H1 (cell line): ENCODE measurements at regions not wholly inside any gene's neighbourhood (a gene's known extent, or its start where the extent isn't known, plus 50 kb on each side); places are given as distances from the start of the nearest gene placed in this dataset.

Experiments used
- CTCF ChIA-PET: fragments of 300-600 bp; sonication (Branson Sonifier 250); formaldehyde crosslinking; loops from one replicate; lab custom pipeline; 2021; ENCODE audit not compliant: partially characterized antibody; lab: Charles Lee
- POLR2A ChIA-PET: fragments of 300-600 bp; sonication (Branson Sonifier 250); formaldehyde crosslinking; loops from one replicate; lab custom pipeline; 2021; ENCODE audit warnings: inconsistent platforms; ENCODE audit not compliant: partially characterized antibody; lab: Charles Lee
- DNase-seq, 2 experiments: peaks; one replicate each; pipeline versions ENCODE4 v3.0.0 to v3.0.0-alpha.2; 2010 to 2022; ENCODE audit warnings: low spot score in 2 of 2, low read depth in 1 of 2, mixed read lengths in 1 of 2
- FAIRE-seq: peaks from 2 replicates; lab custom pipeline; 2011; peaks lifted over from hg19 to GRCh38; lab: Jason Lieb, UNC
- H2AFZ ChIP-seq: 2 replicates; pipeline ENCODE4 v1.8.1; 2012; ENCODE audit warnings: low read length, inconsistent platforms
- H2AK5ac ChIP-seq: 2 replicates; pipeline ENCODE4 v1.6.1; 2013; ENCODE audit warnings: low read depth, low read length
- H2BK120ac ChIP-seq: replicated peaks from 2 replicates; pipeline ENCODE3; 2013; ENCODE audit warnings: low read depth, low read length, inconsistent platforms
- H2BK12ac ChIP-seq: 2 replicates; pipeline ENCODE4 v1.6.1; 2013; ENCODE audit warnings: low read depth, low read length
- H2BK15ac ChIP-seq: 2 replicates; pipeline ENCODE4 v1.6.1; 2013; ENCODE audit warnings: low read length
- H2BK20ac ChIP-seq: 2 replicates; pipeline ENCODE4 v1.6.1; 2013; ENCODE audit warnings: low read length
- H2BK5ac ChIP-seq: 2 replicates; pipeline ENCODE4 v1.6.1; 2013; ENCODE audit warnings: low read depth, low read length
- H3K14ac ChIP-seq: 2 replicates; pipeline ENCODE4 v1.6.1; 2013; ENCODE audit warnings: inconsistent platforms; ENCODE audit not compliant: insufficient read length
- H3K18ac ChIP-seq: 2 replicates; pipeline ENCODE4 v1.6.1; 2013; ENCODE audit warnings: low read length; ENCODE audit errors: extremely low read depth
- H3K23ac ChIP-seq: 2 replicates; pipeline ENCODE4 v1.6.1; 2013; ENCODE audit warnings: inconsistent platforms; ENCODE audit not compliant: insufficient read length
- H3K23me2 ChIP-seq: 2 replicates; pipeline ENCODE4 v1.6.1; 2013; ENCODE audit warnings: low read depth, low read length
- H3K27ac ChIP-seq: 2 replicates; pipeline ENCODE4 v1.6.1; 2011; ENCODE audit warnings: low read depth, low read length, inconsistent platforms
- H3K27me3 ChIP-seq, 4 experiments: replicated peaks in 1 of 4; 1 replicate in 1 of 4; 2 replicates in 3 of 4; pipeline versions ENCODE4 v1.6.1 to v1.8.1; 2011 to 2013; ENCODE audit warnings: low read length in 3 of 4, mild to moderate bottlenecking in 3 of 4, inconsistent platforms in 2 of 4, mixed read lengths in 2 of 4, moderate library complexity in 1 of 4; ENCODE audit not compliant: control insufficient read depth in 3 of 4, insufficient read depth in 3 of 4; ENCODE audit errors: extremely low read depth in 1 of 4
- H3K36me3 ChIP-seq, 4 experiments: 2 replicates each; pipeline versions ENCODE4 v1.6.1 to v1.8.1; 2011 to 2013; ENCODE audit warnings: mild to moderate bottlenecking in 4 of 4, low read length in 3 of 4, moderate library complexity in 2 of 4, control low read depth in 1 of 4, inconsistent platforms in 1 of 4; ENCODE audit not compliant: insufficient read depth in 4 of 4, control insufficient read depth in 2 of 4
- H3K4ac ChIP-seq: replicated peaks from 2 replicates; pipeline ENCODE3; 2013; ENCODE audit warnings: low read length, low read depth, mixed read lengths, inconsistent platforms; ENCODE audit not compliant: insufficient read length
- H3K4me1 ChIP-seq, 4 experiments: replicated peaks in 1 of 4; 1 replicate in 1 of 4; 2 replicates in 3 of 4; pipeline versions ENCODE4 v1.6.1 to v1.8.1; 2011 to 2013; ENCODE audit warnings: low read length in 3 of 4, inconsistent platforms in 2 of 4, mixed read lengths in 1 of 4; ENCODE audit not compliant: insufficient read depth in 4 of 4, control insufficient read depth in 3 of 4
- H3K4me2 ChIP-seq, 2 experiments: 2 replicates each; pipeline versions ENCODE4 v1.6.1 to v1.8.1; 2011 to 2013; ENCODE audit warnings: low read depth in 2 of 2, low read length in 2 of 2, control low read depth in 1 of 2, inconsistent platforms in 1 of 2, mild to moderate bottlenecking in 1 of 2; ENCODE audit not compliant: insufficient read depth in 1 of 2
- H3K4me3 ChIP-seq, 4 experiments: fragments of 200-600, 300-600 bp in 1 of 4; sonication (generic), shearing (Covaris generic), sonication (Bioruptor Twin) in 1 of 4; 2 replicates each; pipeline versions ENCODE4 v1.5.1 to v1.8.1; 2011 to 2016; ENCODE audit warnings: low read length in 4 of 4, low read depth in 3 of 4, control low read depth in 2 of 4, inconsistent platforms in 2 of 4, mild to moderate bottlenecking in 2 of 4, mixed read lengths in 1 of 4, moderate library complexity in 1 of 4; ENCODE audit not compliant: insufficient read depth in 2 of 4; ENCODE audit errors: extremely low read depth in 1 of 4
- H3K56ac ChIP-seq: replicated peaks from 2 replicates; pipeline ENCODE3; 2013; ENCODE audit warnings: low read depth, mild to moderate bottlenecking, mixed read lengths, low read length, inconsistent platforms; ENCODE audit not compliant: insufficient read length
- H3K79me1 ChIP-seq: 2 replicates; pipeline ENCODE4 v1.6.1; 2013; ENCODE audit warnings: low read depth, low read length, control low read depth
- H3K79me2 ChIP-seq, 2 experiments: 2 replicates each; pipeline versions ENCODE4 v1.6.1 to v1.8.1; 2012 to 2013; ENCODE audit warnings: low read length in 2 of 2, mild to moderate bottlenecking in 2 of 2, inconsistent platforms in 1 of 2; ENCODE audit not compliant: insufficient read depth in 2 of 2, control insufficient read depth in 1 of 2
- H3K9ac ChIP-seq, 4 experiments: replicated peaks in 1 of 4; 1 replicate in 1 of 4; 2 replicates in 3 of 4; pipeline versions ENCODE4 v1.6.1 to v1.8.1; 2011 to 2013; ENCODE audit warnings: low read depth in 3 of 4, low read length in 3 of 4, control low read depth in 2 of 4, mild to moderate bottlenecking in 2 of 4, moderate library complexity in 2 of 4, inconsistent platforms in 1 of 4; ENCODE audit errors: extremely low read depth in 1 of 4
- H3K9me3 ChIP-seq, 2 experiments: 2 replicates each; pipeline versions ENCODE4 v1.6.1 to v1.8.1; 2012 to 2013; ENCODE audit warnings: mild to moderate bottlenecking in 2 of 2, moderate library complexity in 2 of 2, control low read depth in 1 of 2, inconsistent platforms in 1 of 2, low read depth in 1 of 2, low read length in 1 of 2, mixed read lengths in 1 of 2; ENCODE audit not compliant: insufficient read depth in 2 of 2
- H4K20me1 ChIP-seq, 2 experiments: replicated peaks in 1 of 2; 2 replicates each; pipeline versions ENCODE3 to v1.8.1; 2011 to 2013; ENCODE audit warnings: inconsistent platforms in 2 of 2, low read length in 2 of 2, mild to moderate bottlenecking in 1 of 2; ENCODE audit not compliant: insufficient read depth in 2 of 2, control insufficient read depth in 1 of 2
- H4K5ac ChIP-seq: 2 replicates; pipeline ENCODE4 v1.6.1; 2013; ENCODE audit warnings: low read length, low read depth, mixed read lengths, inconsistent platforms; ENCODE audit not compliant: insufficient read length
- H4K8ac ChIP-seq: 2 replicates; pipeline ENCODE4 v1.8.0; 2013; ENCODE audit warnings: mild to moderate bottlenecking, moderate library complexity, low read length, inconsistent platforms; ENCODE audit not compliant: insufficient read depth; ENCODE audit errors: extremely low read depth
- H4K91ac ChIP-seq: replicated peaks from 2 replicates; pipeline ENCODE3; 2013; ENCODE audit warnings: low read length, mixed read lengths, inconsistent platforms; ENCODE audit not compliant: insufficient read length
- BACH1 ChIP-seq: IDR thresholded peaks from 2 replicates; pipeline ENCODE4 v1.6.1; 2012; ENCODE audit warnings: low read length, improper control_type of control experiment
- CBX8 ChIP-seq: fragments of 300-800, 300-1000 bp; sonication (generic); IDR thresholded peaks from 2 replicates; pipeline ENCODE4 v1.7.1; 2016; ENCODE audit warnings: low read depth, low read length, borderline replicate concordance
- HDAC2 ChIP-seq, 2 experiments: fragments of 300-600 bp in 1 of 2; sonication (generic) in 1 of 2; IDR thresholded peaks; 2 replicates each; pipeline ENCODE4 v1.6.1; 2011 to 2012; ENCODE audit warnings: low read depth in 2 of 2, low read length in 2 of 2, mild to moderate bottlenecking in 2 of 2, moderate library complexity in 2 of 2, borderline replicate concordance in 1 of 2, inconsistent platforms in 1 of 2
- JUND ChIP-seq: IDR thresholded peaks from 2 replicates; pipeline ENCODE4 v1.6.1; 2011; ENCODE audit warnings: mild to moderate bottlenecking, improper control_type of control experiment, low read length
- MAFK ChIP-seq: IDR thresholded peaks from 2 replicates; pipeline ENCODE4 v1.6.1; 2012; ENCODE audit warnings: low read depth, mild to moderate bottlenecking, improper control_type of control experiment, low read length
- PHF8 ChIP-seq: fragments of 200-600 bp; sonication (generic); conservative IDR thresholded peaks from 2 replicates; pipeline ENCODE4 v1.7.1; 2012; ENCODE audit warnings: low read depth, mild to moderate bottlenecking, inconsistent platforms, low read length, moderate library complexity
- POLR2A ChIP-seq, 2 experiments: IDR thresholded peaks; 1 replicate in 1 of 2; 2 replicates in 1 of 2; pipeline ENCODE4 v1.6.1; 2011; ENCODE audit warnings: low read depth in 2 of 2, low read length in 2 of 2, mild to moderate bottlenecking in 2 of 2; ENCODE audit errors: control extremely low read depth in 1 of 2
- SP4 ChIP-seq: IDR thresholded peaks from 2 replicates; pipeline ENCODE4 v1.6.1; 2012; ENCODE audit warnings: low read length, inconsistent platforms
- SUZ12 ChIP-seq: fragments of 200-600 bp; sonication (generic); IDR thresholded peaks from 2 replicates; pipeline ENCODE4 v1.6.1; 2012; ENCODE audit warnings: mild to moderate bottlenecking, inconsistent platforms, low read length, moderate library complexity, mixed read lengths
- YY1 ChIP-seq: IDR thresholded peaks from 2 replicates; pipeline ENCODE4 v1.6.1; 2011; ENCODE audit warnings: low read depth, mild to moderate bottlenecking, low read length
- WGBS, 2 experiments: shearing (Covaris generic) in 1 of 2; methylation state at CpG; one replicate each; pipeline versions ENCODE4 v1.1.6 to v1.1.7; 2013 to 2015; ENCODE audit warnings: low lambda C conversion rate in 2 of 2, mixed read lengths in 2 of 2, inconsistent platforms in 1 of 2, low coverage in 1 of 2, missing lambda C conversion rate in 1 of 2; ENCODE audit not compliant: insufficient replicate concordance in 2 of 2, insufficient coverage in 1 of 2, insufficient read length in 1 of 2; ENCODE audit errors: extremely low coverage in 1 of 2, missing lambda C conversion rate in 1 of 2; 5-methylcytosine and 5-hydroxymethylcytosine counted together

DNA sequence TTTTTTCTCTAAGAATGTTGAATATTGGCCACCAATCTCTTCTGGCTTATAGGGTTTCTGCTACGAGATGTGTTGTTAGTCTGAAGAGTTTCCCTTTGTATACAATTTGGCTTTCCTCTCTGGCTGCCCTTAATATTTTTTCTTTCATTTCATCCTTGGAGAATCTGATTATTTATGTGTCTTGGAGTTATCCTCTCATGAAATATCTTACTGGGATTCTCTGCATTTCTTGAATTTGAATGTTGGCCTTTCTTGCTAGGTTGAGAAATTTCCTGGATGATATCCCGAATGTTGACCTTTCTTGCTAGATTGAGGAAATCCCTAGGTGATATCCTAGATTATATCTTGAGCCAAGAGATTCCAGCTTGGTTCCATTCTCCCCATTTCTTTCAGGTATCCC is 125.6 kb downstream of the SLC5A7 start:
- Histone ChIP-seq H2AK5ac (no peak overlapping the region), H3K56ac (no peak overlapping the region), H4K8ac (no peak overlapping the region), H4K5ac (no peak overlapping the region), H3K36me3 (no peaks in the 10 kb centered on the region), H2BK5ac (no peak overlapping the region), H2BK120ac (no peak overlapping the region), H3K4me3 (no peak overlapping the region), H2BK12ac (no peak overlapping the region), H3K23ac (no peak overlapping the region), H3K9me3 (peaks cover 3 to 13% of the 10 kb centered on the region in 2 experiments; a peak in 1 of 4 replicates), H3K9ac (no peak overlapping the region), H3K27me3 (no peaks in the 10 kb centered on the region), H3K79me2 (no peaks in the 10 kb centered on the region), H4K91ac (no peak overlapping the region), H4K20me1 (no peaks in the 10 kb centered on the region), H3K4me2 (0 out of 4 replicates have a peak overlapping the region, but pooled peaks of 1 of the 2 experiments have one; percentile 25), H3K18ac (no peak overlapping the region), H2BK15ac (no peak overlapping the region), H3K4me1 (peaks cover 0 to 2% (median 1%) of the 10 kb centered on the region in 4 experiments; a peak in 3 of 7 replicates), H3K4ac (no peak overlapping the region), H2AFZ (no peak overlapping the region), H2BK20ac (no peak overlapping the region), H3K14ac (no peak overlapping the region), H3K23me2 (no peaks in the 10 kb centered on the region), H3K27ac (no peak overlapping the region), H3K79me1 (no peaks in the 10 kb centered on the region)
- WGBS, 2 experiments, result 97% methylated on average over 2 of the region's 2 CpGs; no CpG with 5 or more reads in 1 of the 2 experiments
- ChIA-PET POLR2A (no interaction called here), CTCF (interaction anchor here (1.3 kb wide), 1 partner anchor 175 kb away, joined by 6 read pairs; no protein-coding TSS in a partner anchor)
- no peak for FAIRE-seq
- TF ChIP-seq PHF8 (no peak), SUZ12 (no peak), CBX8 (no peak), JUND (no peak), YY1 (no peak), HDAC2 (IDR thresholded peaks at IDR 0.05; ENCODE audit: borderline replicate concordance in 1 of 2, low read depth in 2 of 2, low read length in 2 of 2) (no peak), POLR2A (IDR thresholded peaks at IDR 0.05; ENCODE audit: control extremely low read depth in 1 of 2, low read depth in 2 of 2, low read length in 2 of 2) (no peak), MAFK (no peak), BACH1 (no peak), SP4 (no peak)
- no peak for DNase-seq
